GM18502 (cell line): ENCODE measurements at regions not wholly inside any gene's neighbourhood (a gene's known extent, or its start where the extent isn't known, plus 50 kb on each side); places are given as distances from the start of the nearest gene placed in this dataset.
"Not testable (repeated sequence)": the region's sequence is repeated elsewhere in the genome, so short reads cannot be mapped to it uniquely, and the experiment has no call there.

Source experiments
- ATAC-seq: cut with Tn5 transposase; IDR thresholded peaks from one replicate; pipeline ENCODE4 v1.9.1; 2021; ENCODE audit warnings: mild to moderate bottlenecking; ENCODE audit not compliant: unreplicated experiment, poor library complexity

DNA sequence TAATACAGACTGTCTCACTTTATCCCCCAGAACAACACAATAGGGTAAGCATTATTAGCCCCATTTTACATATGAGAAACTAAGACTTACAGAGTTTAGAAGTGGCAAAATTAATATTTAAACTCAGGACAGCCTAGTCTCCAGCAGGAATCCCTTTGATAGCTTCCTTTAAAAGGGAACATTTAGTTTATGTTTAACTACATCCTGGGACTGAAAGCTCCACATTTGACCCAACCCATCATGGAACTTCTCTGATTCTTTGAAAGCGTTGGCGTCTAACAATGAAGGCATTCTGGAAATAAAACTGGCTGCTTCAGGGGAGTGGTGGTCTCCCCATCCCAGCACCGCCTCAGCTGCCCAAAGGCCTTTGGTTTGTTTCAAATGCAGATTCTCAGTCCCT, 250.6 kb upstream of the NFIA start:
- ATAC-seq: no peak

- ATAC-seq: no peak
These were observed 253.4 kb upstream of the NFIA start for GRCh38 chr1:60828944-60829343.

DNA sequence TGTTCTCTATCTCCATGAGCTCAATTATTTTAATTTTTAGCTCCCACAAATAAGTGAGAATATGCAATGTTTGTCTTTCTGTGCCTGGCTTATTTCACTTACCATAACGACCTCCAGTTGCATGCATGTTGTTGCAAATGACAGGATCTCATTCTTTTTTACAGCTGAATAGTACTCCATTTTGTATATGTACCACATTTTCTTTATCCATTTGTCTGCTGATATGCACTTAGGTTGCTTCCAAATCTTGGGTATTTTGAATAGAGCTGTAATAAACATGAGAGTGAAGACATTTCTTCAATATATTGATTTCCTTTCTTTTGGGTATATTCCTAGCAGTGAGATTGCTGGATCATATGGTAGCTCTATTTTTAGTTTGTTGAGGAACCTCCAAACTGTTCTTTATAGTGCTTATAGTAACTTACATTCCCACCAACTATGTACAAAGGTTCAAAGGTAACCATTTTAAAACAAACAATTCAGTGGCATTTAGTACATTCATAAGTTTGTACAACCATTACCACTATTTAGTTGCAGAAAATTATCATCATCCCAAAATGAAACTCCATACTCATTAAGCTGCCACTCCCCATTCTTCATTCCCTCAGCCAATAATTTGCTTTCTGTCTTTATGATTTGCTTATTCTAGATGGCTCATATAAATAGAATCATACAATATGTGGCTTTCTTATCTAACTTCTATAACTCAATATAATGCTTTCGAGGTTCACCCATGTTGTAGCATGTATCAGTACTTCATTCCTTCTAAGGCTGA, 255.9 kb upstream of the NFIA start:
- no peak for ATAC-seq

- no peak for ATAC-seq
These were observed 256.8 kb upstream of the NFIA start for GRCh38 chr1:60825593-60825992.

GRCh38 chr1:60823151-60823550, 259.2 kb upstream of the NFIA start:
- no peak for ATAC-seq

DNA sequence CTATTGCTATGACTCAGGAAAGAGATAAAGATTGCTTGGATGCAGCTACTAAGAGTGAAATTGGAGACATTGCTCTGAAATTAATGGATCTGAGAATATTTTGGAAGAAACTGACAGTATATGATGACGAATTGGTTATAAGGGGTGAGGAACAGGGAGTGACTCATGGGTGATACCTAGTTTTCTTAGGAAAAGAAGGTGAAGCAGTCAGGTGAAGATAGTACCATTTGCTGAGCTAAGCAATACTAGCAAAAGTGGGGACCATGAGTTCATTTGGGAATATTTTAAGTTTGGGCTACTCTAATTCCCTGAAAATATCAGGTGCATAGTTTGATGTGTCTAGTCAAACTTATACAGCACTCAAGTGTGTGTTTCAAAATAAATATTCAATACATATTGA, 260.1 kb upstream of the NFIA start:
- no peak for ATAC-seq

DNA sequence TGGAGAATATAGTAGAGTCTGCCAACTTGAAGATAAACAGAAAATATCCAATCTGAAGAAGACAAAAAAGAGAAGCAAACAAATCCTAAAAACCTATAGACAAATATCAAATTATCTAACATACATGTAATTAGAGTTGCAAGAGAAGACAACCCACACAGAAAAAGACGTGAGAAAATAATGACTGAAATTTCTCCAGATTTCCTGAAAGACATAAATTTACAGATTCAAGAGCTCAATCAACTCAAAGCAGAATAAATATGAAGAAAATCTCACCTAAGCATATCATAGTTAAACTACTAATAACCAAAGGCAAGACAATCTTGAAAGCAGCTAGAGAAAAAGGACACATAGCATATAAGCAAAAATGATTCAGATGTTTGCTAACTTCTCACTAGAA, 261.2 kb upstream of the NFIA start:
- no peak for ATAC-seq

DNA sequence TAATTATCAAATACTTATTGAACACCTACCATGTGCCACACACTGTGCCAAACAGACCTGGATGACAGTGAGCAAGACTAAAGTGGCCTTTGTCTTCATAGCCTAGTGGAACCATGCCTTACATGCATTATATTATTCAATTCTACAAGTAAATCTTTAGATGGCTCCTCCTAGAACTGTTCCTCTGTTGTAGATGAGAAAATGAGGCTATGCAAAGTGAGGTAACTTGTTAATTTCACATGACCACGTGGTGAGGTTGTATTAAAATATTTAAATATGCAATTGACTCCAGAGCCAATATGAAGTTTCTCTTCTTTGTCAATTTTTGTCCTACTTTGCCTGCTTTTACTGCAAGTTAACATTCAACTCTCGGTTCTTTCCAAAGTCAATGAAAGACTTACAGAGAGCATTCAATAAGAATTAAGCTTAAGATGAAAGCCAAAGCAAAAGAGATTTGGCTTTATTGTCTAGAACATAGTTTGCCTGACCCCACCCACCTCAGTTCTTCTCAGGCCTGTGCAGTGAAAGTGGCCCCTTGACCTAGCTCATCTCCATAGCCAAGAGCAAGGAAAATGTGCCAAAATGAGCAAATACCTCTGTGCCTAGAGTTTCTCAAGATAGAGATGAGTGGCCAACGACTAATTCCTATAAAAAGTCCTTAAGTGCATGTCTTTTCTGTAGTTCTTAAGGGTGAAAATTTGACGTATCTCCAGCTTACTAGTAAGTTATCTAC, 263.2 kb upstream of the NFIA start:
- no peak for ATAC-seq

DNA sequence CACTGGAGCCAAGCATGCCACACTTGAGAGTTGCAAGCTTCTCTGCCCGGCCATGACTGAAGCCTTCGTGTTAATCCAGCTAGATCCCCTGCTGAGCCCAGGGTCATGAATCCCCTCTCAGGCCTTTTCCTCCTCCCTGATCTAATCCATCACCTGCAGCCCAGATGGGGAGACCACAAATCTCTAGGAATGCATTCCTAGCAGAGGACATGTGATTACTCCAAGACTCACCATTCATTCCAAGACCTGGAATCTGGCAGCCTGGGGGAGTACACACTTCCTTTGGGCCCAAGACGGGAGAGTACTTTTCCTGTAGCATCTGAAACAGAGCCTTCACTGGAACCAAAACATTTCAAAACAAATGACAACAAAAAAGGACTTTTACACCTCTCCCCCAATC, 269.3 kb upstream of the NFIA start:
- no peak for ATAC-seq

- ATAC-seq: no peak
These were observed 273.0 kb upstream of the NFIA start for GRCh38 chr1:60809204-60809980.

DNA sequence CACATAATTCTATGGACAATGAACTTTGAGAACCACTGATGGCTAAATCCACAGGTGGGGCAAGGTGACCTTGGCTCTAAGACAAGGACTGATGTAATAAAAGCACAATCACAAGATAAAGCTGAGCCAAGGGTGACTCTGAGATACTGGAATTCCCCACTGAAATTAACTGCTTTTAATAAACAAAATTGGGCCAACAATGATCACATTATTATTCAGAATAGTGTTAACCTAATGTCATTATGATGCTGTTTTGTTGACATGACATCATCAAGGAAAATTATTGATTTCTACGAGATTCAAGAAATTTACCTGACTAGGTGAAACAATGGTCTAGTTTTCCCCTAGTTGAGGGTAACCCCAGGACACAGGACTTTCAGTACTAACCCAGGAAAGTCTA, 273.7 kb upstream of the NFIA start:
- ATAC-seq: no peak

DNA sequence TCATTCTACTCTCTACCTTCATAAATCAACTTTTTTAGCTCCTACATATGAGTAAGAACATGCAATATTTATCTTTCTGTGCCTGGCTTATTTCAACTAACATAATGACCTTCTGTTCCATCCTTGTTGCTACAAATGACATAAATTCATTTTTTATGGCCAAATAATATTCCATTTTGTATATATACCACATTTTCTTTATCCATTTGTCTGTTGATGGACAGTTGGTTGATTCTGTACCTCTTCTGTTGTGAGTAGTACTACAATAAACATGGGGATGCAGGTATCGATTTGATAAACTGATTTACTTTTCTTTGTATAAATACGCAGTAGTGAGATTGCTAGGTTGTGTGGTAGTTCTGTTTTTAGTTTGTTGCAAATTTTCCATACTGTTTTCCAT, 279.5 kb upstream of the NFIA start:
- ATAC-seq: no peak

- no peak for ATAC-seq
These were observed 285.0 kb upstream of the NFIA start for GRCh38 chr1:60797351-60797750.

DNA sequence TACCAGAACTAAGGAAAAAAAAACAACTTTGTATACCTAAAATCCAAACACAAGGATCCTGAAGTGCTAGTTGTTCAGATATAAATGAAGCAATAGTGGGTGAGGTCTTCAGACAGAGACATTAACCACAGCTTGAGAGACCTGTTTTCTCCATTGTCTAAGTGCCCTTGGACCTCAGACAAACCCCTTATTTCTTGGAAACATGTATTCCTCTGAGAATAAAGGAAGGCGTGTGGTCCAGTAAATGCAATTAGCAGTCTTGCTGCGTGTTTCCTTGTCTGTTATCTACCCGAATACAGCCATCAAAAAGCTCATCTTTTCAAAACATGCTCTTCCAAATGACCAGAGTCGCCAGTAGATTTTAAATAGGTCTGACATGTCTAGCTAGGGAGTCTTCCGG, 291.1 kb upstream of the NFIA start:
- ATAC-seq: no peak

GRCh38 chr1:60773099-60773498, 309.3 kb upstream of the NFIA start:
- ATAC-seq: not testable (repeated sequence)

GRCh38 chr1:60769082-60769481, 313.3 kb upstream of the NFIA start:
- ATAC-seq: no peak

DNA sequence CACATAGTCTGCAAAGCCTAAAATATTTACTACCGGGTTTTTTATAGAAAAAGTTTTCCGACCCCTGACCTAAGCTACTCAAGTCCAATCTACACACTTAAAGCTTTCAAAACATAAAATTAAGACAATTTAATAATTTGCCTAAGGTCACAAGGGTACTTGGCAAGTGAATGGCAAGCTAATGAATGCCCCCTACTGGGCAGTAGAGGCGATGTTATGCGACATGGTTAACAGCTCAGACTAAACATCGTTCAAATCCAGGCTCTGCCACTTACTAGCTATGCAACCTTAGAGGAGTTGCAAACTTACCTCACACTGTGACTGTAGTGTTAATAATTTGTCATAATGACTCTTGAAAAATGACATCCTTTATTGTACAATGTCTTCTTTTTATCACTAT, 317.2 kb upstream of the NFIA start:
- ATAC-seq: no peak

DNA sequence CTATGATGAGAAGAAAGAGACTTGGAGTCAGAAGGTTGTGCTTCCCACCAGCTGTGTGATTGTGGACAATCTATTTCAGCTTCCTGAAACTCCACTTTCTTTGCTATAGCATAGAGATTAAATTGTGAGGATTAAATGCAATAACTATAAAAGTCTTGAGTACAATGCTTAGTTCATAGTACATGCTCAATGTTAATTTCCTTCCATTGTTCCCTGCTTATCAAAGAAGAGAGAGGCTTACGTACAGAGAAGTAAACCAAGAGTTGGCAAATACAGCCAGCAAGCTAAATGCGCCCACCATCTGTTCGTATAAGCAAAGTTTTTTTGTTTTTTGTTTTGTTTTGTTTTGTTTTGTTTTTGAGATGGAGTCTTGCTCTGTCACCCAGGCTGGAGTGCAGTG, 317.9 kb upstream of the NFIA start:
- no peak for ATAC-seq

DNA sequence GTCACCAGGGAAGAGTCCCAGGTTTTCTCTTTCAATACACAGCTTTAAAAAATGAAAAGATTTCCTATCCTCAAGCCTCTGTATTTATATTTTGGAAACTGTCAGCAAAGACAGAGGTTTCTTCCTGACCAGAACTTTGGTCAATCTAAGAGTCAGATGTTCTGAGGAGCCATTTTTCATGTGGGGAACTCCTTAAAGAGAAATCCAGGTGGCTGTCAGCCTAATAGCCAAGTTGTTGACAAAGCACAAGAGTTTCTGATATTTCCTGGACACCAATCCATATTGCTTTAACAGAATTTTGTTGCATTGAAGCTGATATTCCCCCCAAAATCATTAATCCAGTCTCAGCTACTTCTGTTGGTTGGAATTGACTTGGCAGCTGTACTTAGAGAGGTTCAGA, 318.6 kb upstream of the NFIA start:
- no peak for ATAC-seq

GRCh38 chr1:60762911-60763310, 319.4 kb upstream of the NFIA start:
- ATAC-seq: no peak

- no peak for ATAC-seq
These were observed 320.2 kb upstream of the NFIA start for GRCh38 chr1:60762176-60762575.
